ENCODE measurements at regions not wholly inside any gene's neighbourhood (a gene's known extent, or its start where the extent isn't known, plus 50 kb on each side); places are given as distances from the start of the nearest gene placed in this dataset.

- peak in 1 of 2 donors; percentile 10 for DNase-seq (ENCODE audit: low read depth in 1 of 2, low spot score in 1 of 2)
- no peak overlapping the region for H3K27ac ChIP-seq
Observed at GRCh38 chr12:127393896-127394295, 873.1 kb upstream of the TMEM132C start.

GRCh38 chr12:127396734-127397133 lies 870.2 kb upstream of the TMEM132C start:
- Histone ChIP-seq H3K27ac (no peak overlapping the region), H3K4me1 (ENCODE audit: low read depth) (no peaks in the 10 kb centered on the region), H3K36me3 (no peaks in the 10 kb centered on the region), H3K9me3 (ENCODE audit: low read depth) (no peaks in the 10 kb centered on the region), H3K4me3 (no peak overlapping the region), H3K27me3 (no peaks in the 10 kb centered on the region)
- no peak for TF ChIP-seq CTCF (IDR thresholded peaks at IDR 0.05; ENCODE audit: low read depth, low read length)
- no peak for DNase-seq (ENCODE audit: low read depth in 1 of 2, low spot score in 1 of 2)

More at GRCh38 chr12:127393896-127394295, 873.1 kb upstream of the TMEM132C start:
- Histone ChIP-seq H3K4me1 (ENCODE audit: low read depth) (no peaks in the 10 kb centered on the region), H3K36me3 (no peaks in the 10 kb centered on the region), H3K27me3 (no peaks in the 10 kb centered on the region), H3K9me3 (ENCODE audit: low read depth) (no peaks in the 10 kb centered on the region), H3K4me3 (no peak overlapping the region)
- no peak for TF ChIP-seq CTCF (IDR thresholded peaks at IDR 0.05; ENCODE audit: low read depth, low read length)

GRCh38 chr12:127398016-127398710 lies 868.8 kb upstream of the TMEM132C start:
- TF ChIP-seq CTCF (IDR thresholded peaks at IDR 0.05; ENCODE audit: low read depth, low read length) = no peak
- Histone ChIP-seq H3K4me3 (no peak overlapping the region), H3K27ac (no peak overlapping the region), H3K27me3 (no peaks in the 10 kb centered on the region), H3K9me3 (ENCODE audit: low read depth) (no peaks in the 10 kb centered on the region), H3K4me1 (ENCODE audit: low read depth) (no peaks in the 10 kb centered on the region), H3K36me3 (no peaks in the 10 kb centered on the region)
- DNase-seq (ENCODE audit: low read depth in 1 of 2, low spot score in 1 of 2) = no peak

GRCh38 chr12:127399451-127399850 lies 867.5 kb upstream of the TMEM132C start:
- no peaks in the 10 kb centered on the region for H3K27me3 ChIP-seq
- DNase-seq (ENCODE audit: low read depth in 1 of 2, low spot score in 1 of 2) = no peak

GRCh38 chr12:127400221-127400620 lies 866.7 kb upstream of the TMEM132C start:
- H3K27me3 ChIP-seq = no peaks in the 10 kb centered on the region
- H3K4me3 ChIP-seq = no peak overlapping the region
- no peaks in the 10 kb centered on the region for H3K4me1 ChIP-seq (ENCODE audit: low read depth)
- TF ChIP-seq CTCF (IDR thresholded peaks at IDR 0.05; ENCODE audit: low read depth, low read length) = no peak
- DNase-seq (ENCODE audit: low read depth in 1 of 2, low spot score in 1 of 2) = no peak
- H3K27ac ChIP-seq = no peak overlapping the region
- no peaks in the 10 kb centered on the region for H3K9me3 ChIP-seq (ENCODE audit: low read depth)
- no peaks in the 10 kb centered on the region for H3K36me3 ChIP-seq

More at GRCh38 chr12:127399451-127399850, 867.5 kb upstream of the TMEM132C start:
- no peak for TF ChIP-seq CTCF (IDR thresholded peaks at IDR 0.05; ENCODE audit: low read depth, low read length)
- Histone ChIP-seq H3K36me3 (no peaks in the 10 kb centered on the region), H3K4me3 (no peak overlapping the region), H3K4me1 (ENCODE audit: low read depth) (no peaks in the 10 kb centered on the region), H3K9me3 (ENCODE audit: low read depth) (no peaks in the 10 kb centered on the region), H3K27ac (no peak overlapping the region)
